HG03575 (cell line): ENCODE measurements at regions not wholly inside any gene's neighbourhood (a gene's known extent, or its start where the extent isn't known, plus 50 kb on each side); places are given as distances from the start of the nearest gene placed in this dataset.
"Not testable (repeated sequence)": the region's sequence is repeated elsewhere in the genome, so short reads cannot be mapped to it uniquely, and the experiment has no call there.

Experiments used
- ATAC-seq: cut with Tn5 transposase; IDR thresholded peaks from one replicate; pipeline ENCODE4 v1.9.1; 2021; ENCODE audit not compliant: unreplicated experiment, insufficient number of reproducible peaks, low FRiP score; ENCODE audit errors: extremely low read depth

DNA sequence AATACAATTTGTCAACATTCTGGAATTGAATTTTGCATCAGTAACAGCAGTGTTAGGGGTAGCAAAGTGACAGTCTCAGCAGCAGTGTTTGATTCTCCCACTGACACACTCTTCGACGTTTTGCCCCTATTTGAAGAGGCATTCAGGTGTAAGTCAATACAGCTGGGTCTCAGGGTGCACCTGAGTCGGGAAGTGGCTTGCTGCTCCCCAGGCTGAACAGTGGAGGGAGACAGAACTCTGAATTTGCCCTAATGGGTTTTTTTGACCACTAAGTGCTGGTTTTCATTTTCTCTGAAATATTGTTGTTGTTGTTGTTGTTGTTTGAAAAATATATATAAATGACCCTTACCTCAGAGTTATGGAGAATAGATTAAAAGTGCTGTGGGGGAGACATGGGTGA, 223.2 kb downstream of the TLR4 start:
- no peak for ATAC-seq

DNA sequence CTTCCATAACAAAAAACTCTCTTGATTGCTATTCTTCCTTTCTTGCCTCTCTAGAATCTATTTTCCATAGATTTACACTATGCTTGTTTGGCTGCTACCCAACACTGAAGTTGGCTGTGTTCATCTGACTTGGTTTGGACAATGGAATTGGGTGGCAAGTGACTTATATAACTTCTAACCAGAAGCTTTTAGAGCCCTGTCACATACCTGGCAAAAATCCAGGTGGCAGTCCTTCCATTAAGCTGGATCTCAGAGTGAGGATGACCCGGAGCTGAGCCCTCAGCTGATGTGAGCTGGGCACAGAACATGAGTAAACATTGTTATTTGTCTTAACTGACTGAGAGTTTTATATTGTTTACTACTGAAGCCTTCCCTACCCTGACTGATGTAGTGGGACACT, 225.7 kb downstream of the TLR4 start:
- ATAC-seq: no peak

DNA sequence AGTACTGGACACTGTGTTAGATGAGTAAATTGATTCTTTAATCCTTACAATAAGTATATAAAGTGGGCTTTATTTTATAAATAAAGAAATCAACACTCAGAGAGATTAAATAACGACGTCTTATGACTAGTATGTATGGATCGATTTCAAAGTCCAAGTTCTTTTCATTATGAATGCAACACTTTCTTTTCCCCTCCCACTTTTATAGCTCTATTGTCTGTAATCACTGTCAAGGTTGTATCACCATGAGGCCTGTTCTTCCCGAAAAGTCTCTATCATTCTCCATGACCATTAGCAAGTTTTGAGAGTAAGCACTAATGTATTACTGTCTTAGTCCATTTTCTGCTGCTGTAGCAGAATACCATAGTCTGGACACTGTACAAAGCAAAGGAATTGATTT, 228.4 kb downstream of the TLR4 start:
- ATAC-seq: no peak

DNA sequence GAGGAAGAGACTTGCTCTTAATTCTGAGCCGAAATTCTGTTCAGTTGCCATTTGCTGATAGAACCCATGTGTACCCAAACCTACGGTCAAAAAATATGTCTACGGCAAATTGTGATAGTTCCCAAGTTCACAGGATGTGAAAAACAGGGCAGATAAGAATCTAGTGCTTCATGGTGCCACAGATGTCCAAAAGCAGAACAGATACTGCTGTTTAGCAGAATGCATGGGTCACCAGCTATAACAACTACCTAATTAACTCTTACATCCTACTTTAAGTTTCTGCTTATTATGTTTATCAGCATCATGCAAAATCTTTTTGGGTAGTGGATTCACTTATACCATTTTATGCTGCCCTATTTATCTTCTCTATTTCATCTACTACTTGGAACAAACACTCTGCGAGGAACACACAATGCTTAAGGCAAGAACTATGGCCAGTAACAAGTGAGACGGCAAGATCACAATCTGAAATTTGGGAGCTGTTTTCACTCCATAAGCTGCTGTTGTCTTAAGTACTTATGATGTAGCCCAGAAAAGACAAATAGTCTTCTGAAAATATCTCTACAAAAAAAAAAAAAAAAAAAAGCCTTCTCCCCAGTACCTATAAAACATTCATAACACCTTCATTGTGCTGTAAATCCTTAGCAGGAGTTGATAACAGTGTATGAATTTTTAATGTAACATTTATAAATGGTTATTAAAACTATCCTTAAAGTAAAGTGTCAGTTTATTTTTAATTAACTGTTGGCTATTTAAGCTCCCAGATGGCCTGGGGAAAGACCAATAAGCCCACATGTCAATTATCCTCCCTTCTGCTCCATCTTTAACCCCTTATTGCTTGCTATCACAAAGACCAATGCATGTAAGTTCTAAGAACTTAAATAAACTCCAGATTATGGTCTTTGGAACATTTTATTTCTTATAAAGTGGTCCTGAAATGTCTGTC, 232.3 kb downstream of the TLR4 start:
- ATAC-seq: peak; percentile 99

DNA sequence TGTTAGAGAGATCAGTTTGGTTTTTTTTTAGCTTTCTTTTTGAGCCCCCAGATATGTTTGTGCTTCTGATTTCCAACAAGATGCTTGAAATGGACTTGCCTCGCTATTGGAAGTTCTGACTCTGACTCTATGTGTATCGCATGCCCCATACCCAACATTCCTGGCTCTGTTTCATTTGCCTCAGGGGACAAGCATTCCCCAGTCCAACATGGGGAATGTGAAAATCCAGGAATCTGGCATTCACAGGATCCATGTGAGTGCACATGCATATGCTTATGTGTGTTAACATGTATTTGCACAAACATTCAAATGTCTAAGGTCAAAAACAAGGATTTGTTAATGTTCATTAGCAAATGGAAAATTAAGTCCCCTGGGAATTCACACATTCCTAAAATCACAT, 233.9 kb downstream of the TLR4 start:
- no peak for ATAC-seq

DNA sequence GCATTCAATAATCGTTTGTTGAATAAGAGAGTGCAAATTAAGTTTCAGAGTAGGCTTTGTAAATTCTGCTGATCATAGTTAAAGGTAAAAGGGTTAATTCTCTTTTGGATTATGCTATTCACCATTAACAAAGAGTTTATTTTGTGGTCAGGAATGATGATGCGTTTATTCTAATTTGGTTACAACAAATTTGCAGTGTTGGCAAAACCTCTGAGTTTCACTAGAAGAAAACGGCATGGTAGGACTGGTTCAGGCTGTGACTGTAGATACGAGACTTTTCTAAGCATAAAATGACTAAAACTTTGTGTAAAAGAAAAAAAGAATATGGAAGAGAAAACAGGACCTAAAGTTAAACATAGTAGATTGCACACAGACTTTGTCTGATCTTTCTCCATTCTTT, 234.7 kb downstream of the TLR4 start:
- ATAC-seq: no peak

DNA sequence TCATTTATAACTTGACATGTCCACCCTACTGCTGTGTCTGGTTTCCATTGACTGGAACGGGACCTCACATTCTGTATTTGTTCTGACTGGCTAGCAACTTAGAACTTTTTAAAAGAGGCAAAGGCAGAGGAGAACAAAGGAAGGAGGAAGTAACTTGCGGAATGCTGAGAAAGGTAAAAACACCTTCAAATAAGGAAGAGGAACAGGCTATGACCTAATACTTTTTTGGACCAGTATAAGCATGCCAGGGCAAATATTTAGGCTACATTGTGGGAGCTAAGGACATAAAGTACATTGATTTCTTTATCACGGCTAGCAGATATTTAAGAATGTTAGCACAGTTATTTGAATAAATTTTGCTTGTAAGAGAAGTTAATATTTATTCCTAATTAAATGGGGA, 240.5 kb downstream of the TLR4 start:
- not testable (repeated sequence) for ATAC-seq

DNA sequence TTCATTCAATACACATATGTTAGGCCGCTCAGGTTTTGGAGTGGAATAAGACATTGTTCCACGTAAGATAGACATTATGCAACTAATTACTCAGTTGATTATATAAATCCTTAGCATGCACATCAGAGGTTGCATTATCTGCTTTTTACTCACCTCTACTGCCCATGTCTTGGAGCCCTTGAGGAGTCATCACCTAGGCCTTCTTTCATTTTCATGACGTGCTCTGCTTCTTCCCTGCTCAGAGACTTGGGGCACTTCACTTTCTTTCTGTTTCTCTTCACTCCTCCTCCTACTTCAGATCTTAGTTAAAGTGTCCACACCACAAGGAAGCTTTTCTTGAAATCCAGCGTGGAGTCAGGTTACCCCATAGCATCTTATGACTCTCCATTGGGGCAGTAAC, 241.1 kb downstream of the TLR4 start:
- ATAC-seq: no peak

DNA sequence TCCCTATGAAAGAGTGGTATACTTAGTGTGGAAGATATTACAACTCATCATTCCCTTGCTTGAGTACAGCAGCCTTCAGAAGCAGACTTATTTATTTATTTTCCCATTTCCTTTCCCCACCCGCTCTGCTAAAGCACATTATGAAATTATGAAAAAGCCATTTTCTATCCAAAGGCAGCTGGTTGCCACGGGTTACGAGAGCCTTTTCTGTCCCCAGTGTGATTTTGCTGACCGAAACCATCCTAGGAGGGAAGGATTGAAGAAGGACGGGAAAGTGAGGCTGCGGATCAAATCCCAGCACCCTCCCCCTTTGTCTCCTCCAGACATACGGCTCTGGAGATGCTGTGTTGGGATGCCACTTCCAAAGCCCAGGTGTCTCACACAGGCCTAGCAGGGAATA, 246.9 kb downstream of the TLR4 start:
- no peak for ATAC-seq

DNA sequence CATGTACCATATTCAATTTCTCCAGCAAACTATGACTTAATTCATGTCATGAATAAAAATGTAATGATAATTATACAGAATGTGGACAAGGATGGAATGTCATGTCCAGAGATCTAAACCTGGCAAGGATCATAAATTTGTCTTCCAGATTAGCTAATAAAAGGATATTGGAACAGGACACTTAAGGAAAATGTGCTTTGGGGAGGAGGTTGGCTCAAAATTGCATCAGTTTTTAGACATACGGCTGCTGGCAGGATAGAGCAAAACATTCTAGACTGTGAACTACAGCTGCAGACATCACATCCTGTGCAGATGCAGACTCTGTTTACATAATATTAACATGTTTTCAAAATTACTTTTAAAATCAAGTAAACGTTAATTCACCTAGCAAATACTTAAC, 248.4 kb downstream of the TLR4 start:
- no peak for ATAC-seq

DNA sequence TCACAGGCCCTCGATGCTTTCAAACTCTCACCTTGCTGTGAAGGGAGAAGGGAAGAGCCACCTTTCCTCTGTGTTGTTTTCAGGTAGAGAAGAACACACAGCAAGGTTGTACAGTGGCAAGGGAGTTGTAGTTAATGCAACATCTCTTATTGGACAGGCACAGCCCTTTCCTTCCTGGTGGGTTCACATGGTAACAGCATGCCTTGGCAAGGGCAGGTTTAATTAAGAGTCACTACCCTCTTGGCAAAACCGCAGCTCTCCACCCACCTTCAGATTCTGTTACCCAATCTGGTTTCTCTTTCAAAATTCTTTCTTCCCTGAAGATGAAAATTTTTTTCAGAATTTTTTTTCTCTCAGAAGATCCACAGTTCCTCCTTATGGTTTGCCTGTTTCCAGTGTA, 253.1 kb downstream of the TLR4 start:
- ATAC-seq: no peak

DNA sequence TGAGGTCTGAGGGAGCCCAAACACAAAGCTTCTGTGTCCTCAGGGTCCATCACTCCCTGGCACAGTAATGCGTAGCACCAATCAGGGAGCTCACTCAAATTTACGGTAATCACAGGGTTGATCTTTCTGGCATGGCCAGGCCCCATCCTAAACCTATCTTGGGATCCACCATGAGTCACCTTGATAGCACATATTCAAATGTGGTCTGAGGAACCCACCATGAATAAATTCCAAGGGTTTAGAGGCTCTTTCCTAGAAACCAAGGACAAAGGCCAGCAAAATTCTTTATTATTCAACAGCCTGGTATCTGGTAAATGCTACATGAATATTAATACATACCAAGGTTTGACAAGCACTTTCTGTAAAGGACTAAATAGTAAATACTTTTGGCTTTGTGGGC, 254.5 kb downstream of the TLR4 start:
- ATAC-seq: no peak

DNA sequence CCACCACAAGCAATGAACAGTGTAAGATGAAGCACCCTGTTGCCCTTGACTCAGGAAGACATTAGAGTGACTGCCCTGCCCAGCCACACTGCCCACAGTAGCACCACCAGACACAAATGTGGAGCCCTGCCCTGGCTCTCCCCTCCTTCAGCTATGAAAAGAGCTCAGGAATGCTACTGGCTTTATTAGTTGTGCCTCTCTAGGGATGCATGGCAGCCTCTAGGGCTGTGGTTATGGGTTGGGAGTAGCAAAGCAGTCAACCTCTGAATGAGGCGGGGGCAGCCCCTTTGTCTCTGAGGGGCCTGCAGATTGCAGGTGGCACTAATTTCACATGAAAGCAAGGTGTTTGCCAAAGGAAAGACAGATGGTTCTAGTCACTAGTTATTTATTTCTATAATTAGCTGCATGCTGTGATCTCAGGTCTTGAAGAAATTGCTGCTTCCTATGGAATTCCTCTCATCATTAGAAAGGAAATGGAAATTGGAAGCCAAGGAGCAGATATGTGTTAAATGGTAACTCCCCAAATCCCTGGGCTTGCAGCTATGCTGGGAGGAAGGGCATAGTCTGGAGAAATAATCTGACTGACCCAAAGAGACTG, 259.4 kb downstream of the TLR4 start:
- ATAC-seq: no peak

DNA sequence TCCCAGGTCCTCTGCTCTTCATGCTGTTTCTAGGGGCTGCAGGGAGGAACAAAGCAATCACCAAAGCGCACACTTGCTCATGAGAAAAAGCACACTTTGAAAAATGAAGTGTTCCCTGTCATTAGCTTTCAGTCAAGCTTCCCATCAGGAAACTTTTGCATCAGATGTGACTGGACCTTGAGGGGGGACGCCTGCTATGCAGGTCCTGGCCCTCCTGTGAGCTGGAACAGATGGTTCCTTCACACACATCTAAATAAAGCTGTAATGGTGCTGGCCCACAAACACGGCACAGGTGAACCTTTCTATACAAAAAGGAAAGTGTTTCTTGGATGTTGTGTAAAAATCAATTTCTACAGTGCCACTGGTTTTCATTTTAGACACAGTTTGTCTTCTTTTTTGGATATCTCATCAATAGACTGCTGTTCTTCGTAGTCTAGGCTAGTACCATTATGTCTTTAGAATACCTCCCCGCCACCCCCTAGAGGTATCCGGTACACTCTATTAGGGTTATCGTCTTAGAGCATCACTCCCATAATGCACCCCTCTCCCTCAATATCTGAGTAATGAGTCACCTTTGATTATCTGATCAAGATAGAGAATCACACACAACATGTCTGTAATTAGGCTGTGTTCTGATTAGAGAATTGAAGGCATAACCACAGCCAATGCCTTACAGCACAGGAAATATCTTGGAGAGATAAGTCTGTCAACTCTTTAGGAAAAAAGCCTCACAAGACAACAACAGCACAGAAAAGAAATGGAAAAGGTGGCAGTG, 266.3 kb downstream of the TLR4 start:
- no peak for ATAC-seq

DNA sequence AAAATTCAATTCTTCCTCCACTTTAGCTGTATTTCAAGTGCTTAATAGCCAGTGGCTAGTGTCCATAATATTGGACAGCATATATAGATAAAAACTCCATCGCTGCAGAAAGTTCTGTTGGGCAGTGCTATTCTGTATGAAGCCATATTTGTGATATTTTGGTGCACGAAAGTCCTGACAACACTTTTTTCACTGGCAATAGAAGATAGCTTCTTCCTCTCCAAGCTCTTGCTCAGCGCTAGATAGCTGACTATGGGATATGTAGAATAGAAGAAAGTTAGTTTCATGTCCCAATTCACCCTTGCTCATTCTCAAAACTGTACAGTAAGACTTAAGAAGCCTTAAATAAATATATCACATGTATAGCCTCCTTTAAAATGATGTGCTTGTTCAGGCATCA, 269.9 kb downstream of the TLR4 start:
- ATAC-seq: no peak

DNA sequence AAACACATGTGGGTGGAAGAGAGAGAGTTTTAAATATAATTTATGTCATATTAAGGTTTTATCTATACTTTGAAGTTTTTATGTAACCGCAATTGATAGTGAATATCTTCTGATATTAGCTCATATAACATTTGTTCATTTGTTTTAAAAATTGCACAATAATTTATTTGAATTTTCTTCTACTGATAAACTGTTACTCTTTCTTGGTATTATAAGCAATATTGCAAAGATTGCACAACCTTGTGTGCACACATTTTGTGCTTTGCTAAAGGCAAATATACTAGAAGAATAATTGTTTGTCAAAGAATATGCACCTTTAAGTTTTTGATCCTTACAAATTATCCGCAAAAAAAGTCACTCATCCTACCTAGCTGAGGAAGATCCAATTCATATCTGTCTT, 275.7 kb downstream of the TLR4 start:
- no peak for ATAC-seq

DNA sequence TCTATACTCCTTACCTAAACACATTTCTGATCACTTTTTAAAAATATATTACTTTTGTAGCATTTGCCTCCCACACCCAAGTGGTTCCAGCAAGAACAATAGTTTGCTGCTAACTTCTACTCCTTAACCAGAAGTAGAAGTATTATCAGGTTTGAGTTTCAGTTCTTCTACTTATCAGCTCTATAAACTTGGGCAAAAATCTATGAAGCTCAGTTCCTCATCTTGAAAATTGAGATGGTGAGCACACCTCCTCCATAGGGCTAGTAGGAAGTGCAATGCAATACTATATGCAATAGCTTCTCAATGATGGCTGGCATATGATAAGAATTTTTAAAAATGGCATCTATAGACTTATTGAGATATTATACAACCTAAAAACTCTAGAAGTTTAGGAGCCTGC, 283.7 kb downstream of the TLR4 start:
- no peak for ATAC-seq

DNA sequence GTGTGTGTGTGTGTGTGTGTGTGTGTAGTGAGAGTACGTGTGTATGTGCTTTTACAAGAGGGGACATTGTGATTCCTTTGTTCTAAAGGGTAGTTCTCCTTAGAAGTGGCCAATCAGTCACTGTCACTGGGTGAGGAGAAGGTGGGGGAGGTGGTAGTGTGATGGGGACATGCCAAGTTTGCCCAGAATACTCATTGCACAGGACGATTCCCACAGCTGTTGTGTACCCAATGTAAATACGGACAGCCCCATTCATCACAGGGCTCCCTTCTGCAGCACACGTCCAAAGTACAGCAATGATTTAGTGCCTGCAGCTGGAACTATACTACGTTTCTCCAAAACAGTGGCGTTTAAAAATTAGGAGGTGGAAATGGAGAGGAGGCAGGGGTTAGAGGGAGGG, 287.8 kb downstream of the TLR4 start:
- ATAC-seq: no peak

DNA sequence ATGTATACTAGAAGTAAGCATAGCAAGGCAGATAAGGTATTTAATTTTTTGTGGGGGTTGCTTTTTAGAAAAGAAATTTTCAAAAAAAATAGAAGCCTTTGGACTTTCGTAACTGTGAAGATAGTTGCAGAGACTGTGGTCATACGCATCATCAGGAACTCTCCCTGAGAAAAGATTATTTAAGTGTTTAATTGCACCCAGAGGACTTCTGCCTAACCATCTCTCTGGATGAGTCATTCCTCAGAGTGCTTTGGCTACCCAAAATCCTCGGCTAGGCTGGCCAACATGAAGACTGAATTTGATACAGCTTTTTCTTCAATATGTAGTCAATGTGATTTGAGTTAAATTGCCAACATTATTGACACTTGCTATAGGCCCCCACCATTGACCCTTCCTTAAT, 296.4 kb downstream of the TLR4 start:
- ATAC-seq: no peak

DNA sequence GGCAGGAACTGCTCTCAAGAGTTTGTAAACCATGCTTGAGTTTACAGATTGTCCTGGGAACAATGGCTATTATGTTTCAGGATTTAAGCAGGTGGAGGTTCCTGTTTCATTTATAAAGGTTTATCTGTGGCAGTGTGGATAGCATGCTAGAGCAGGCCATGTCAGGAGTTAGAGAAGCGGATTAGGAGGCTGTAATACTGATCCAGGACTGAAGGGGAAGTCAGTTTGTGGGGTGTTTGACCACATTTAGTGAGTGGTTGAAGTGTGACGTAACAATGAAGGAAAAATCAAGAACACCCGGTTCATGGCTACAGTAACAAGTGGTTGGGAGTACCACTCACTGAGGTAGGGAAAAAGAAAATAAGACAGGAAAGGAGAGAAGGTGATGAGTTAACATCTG, 299.0 kb downstream of the TLR4 start:
- no peak for ATAC-seq
